D341Med (cell line): ENCODE measurements at regions not wholly inside any gene's neighbourhood (a gene's known extent, or its start where the extent isn't known, plus 50 kb on each side); places are given as distances from the start of the nearest gene placed in this dataset.

Experiments
- DNase-seq: peaks from one replicate; pipeline ENCODE4 v3.0.0; 2012; ENCODE audit warnings: low spot score

GRCh38 chr2:173419506-173419905 lies 64.8 kb downstream of the CDCA7 start:
- no peak for DNase-seq

GRCh38 chr2:173424886-173425285 lies 70.2 kb downstream of the CDCA7 start:
- DNase-seq = no peak

DNA sequence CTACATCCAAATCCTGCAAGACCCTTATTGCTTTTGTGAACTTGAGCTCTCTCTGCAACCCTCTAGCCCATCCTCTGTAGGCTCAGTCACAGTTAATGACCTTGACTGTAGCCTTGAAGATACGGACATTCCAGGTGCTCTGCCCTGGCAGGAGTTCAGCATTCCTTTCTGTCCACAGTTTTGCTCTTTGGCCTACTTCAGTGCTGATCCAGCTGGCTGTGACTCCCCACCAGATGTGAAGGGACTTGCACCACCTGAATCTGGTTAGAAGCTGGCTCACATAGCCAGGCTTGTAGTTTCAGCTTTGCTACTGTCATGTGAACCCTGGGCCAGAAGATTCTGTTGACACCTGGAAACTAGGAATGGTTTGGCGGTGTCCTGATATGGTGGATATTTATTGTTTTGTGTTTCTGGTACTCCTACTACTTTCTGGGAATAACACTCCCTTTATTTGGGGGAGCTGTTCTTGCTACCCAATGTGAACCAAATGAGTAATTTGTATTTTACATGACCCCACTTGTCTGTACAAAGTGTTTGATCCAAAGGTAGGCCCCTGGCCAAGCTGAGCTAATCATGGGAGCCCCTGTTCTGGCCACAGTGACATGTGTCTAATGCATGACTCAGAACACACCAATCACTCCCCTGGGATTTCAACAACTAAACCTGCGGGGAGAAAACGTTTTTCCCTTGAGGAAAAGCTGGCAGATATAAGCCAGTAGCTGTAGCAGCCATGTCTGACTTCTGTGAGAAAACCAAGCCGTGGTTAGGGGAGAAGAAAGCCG lies 73.4 kb downstream of the CDCA7 start:
- peak; percentile 51 for DNase-seq

GRCh38 chr2:173431191-173431590 lies 76.5 kb downstream of the CDCA7 start:
- no peak for DNase-seq

GRCh38 chr2:173432049-173432754 lies 77.5 kb downstream of the CDCA7 start:
- no peak for DNase-seq

DNA sequence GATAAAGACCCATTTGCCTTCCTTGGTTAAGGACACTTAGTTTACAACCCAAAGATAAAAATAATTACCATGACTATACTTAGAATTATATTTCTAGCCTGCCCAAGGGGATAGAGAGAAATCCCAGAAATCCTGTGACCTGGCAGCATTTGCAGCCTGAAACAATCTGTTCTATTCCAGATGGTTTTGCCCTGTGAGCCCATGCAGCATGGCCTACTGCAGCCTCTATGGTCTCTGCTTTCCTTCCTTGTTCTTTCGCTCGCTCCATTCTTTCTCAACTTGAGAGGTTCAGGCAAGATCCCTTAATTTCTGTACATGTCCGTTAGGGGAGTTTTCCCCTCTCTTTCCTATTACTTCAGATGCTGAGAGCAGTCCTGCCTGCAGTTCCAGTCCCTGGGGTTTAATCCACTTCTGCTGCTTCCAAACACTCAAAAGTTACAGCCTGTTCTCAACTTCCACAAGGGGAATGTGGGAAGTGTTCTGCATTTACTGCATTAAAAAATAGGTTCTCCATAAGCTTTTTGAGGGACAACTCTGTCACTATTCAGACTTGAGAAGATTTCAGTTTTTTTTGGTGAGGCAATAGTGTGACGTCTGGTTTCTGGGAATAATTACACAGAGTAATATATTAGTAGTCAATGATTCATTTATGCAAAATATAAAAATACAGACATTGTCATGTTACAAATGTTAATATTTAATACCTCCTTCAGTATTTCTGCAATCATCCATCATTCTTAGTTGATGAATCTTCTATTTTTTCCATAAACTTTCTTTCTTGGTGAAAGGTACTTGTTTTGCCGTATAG lies 80.3 kb downstream of the CDCA7 start:
- DNase-seq = peak; percentile 46

GRCh38 chr2:173435574-173435973 lies 80.9 kb downstream of the CDCA7 start:
- DNase-seq = no peak

DNA sequence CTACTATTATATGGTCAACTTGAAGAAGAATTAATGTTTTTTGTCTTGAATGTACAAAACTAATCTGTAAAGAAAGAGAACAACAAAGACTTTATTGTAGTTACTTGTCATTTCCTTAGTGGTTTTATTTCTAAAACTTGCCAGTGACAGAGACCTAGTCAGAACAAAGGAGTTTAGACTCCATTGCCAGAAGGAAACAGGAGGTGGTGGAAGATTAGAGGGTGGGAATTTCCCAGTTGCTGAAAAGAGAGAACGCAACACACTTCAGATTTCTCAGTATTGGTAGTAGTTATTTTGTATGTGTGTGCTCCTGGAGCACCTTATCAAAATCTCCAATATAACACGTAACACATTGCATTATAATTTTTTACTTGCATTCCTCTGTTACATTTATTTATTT lies 81.4 kb downstream of the CDCA7 start:
- DNase-seq = no peak

DNA sequence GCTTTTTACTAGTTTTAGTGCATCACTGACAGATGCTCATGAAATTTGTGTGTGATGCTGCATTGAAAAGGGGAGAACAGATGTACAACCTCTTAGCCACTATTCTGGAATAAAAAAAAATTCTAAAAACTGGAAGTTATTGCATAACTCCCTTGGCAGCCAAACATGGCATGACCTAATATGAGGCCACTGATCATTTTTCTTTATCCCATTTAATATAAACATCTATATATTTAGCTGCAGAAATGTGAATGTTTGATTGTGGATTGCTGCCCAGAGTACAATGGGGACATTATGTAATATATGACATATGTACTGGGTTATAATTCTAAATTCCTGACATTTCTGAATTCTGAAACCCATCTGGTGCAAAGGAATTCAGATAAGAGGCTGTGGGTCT lies 86.5 kb downstream of the CDCA7 start:
- no peak for DNase-seq

- DNase-seq = no peak
These were observed 87.9 kb downstream of the CDCA7 start for GRCh38 chr2:173442542-173442941.

GRCh38 chr2:173446722-173447121 lies 92.0 kb downstream of the CDCA7 start:
- DNase-seq = no peak

DNA sequence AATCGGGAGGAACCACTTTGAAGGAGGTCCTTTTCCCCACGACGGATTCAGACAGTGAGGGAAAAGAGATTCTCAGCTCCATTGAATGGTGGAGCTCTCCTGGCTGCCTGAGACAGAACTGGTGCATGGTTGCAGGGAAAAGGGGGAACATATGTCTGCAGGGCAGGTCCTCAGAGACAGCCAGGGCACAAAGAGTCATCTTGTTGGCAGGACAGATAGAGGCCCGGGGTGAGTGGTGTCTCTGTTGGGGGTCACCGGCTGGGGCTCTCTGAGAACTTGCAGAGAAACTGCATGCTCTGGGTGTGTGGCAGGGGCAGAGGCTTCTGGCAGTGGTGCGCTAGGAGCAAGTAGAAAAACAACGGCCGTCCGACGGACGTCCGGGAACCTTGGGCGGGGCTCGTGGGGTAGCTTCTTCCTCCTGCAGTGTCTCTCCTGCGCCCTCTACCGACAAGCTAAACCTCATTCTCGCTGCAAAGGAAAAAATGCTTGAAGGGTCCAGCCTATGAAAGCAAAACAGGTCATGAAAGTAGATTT lies 94.3 kb downstream of the CDCA7 start:
- DNase-seq = peak; percentile 83

DNA sequence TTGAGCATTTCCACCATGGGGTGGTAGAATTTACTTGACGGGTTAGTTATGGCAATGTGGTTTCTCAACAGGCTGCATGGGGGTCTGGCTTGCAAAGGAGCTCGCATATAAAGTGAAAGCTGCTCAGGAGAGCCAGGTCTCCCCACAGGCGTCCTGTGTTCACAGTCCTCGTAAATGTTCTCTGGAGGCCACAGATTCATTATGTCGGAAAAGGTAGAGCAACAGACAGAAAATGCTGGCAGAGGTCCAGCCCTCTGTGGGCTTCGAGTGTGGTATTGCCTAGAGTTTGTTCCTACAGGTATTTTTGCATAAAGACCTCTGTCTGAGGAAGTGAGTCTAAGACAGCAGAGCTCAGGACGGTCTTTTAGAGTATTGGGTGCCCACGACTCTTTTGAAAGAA lies 96.4 kb downstream of the CDCA7 start:
- no peak for DNase-seq

- DNase-seq = no peak
These were observed 97.3 kb downstream of the CDCA7 start for GRCh38 chr2:173451941-173452340.

DNA sequence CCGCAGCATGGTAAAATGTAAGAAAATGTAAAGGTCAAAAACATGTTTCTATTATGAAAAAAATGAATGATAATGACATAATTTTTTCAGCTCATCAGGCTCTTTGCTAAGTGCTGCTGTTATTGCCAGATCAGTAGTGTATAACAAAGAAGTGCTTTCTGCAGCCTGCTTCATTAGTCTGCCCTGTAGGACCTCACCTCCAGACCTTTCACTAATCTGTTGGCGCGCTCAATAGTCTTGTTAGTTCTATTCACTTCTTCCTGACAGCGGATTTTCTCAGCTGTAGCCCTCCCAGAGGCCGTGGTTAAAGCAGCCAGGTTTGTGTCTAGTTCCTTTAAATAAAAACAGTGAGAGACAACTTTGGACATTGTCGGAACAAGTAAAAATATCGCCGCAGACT lies 97.7 kb downstream of the CDCA7 start:
- DNase-seq = no peak

- no peak for DNase-seq
These were observed 102.3 kb downstream of the CDCA7 start for GRCh38 chr2:173456960-173457359.

- no peak for DNase-seq
These were observed 102.7 kb downstream of the CDCA7 start for GRCh38 chr2:173457366-173457765.

DNA sequence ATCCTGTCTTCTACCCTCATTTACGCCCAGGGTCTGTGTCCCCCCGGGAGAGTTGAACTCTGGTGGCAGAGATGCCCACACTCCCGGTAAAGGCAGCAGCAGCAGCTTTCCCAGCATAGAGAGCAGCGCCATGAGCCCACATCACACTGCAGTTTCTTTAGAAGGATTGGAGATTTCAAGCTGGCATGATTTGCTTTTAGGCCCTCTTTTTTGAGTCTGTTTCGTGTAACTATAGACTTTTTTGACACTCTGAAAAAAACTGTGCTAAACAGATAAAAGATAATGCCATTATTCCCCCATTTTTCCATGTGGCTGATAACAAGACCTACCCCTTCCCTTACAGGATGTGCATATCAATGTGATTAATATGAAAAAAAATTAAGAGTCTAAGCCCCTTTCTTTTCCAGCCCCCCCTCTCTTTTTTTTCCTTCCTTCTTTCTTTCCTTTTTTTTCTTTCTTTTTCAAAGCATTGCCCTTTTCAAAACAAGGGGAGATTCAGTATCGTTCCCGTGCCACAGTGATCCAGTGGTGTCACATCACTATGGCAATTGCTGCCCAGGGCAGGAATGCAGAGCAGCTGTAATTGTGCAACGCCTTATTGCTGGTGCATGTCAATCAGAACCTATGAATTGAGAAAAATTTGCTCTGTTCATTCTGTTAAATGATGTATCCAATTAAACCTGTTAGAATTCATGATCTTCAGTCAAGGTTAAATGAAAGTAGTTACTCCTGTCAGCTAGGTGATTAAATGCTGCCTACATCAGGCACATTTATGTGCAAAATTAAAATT lies 104.5 kb downstream of the CDCA7 start:
- no peak for DNase-seq

- DNase-seq = no peak
These were observed 108.5 kb downstream of the CDCA7 start for GRCh38 chr2:173462892-173463840.

- DNase-seq = no peak
These were observed 109.2 kb downstream of the CDCA7 start for GRCh38 chr2:173463846-173464245.

GRCh38 chr2:173467751-173468150 lies 113.1 kb downstream of the CDCA7 start:
- no peak for DNase-seq
